HG02798 (cell line): ENCODE measurements at regions not wholly inside any gene's neighbourhood (a gene's known extent, or its start where the extent isn't known, plus 50 kb on each side); places are given as distances from the start of the nearest gene placed in this dataset.
"Not testable (repeated sequence)": the region's sequence is repeated elsewhere in the genome, so short reads cannot be mapped to it uniquely, and the experiment has no call there.

Experiments used
- ATAC-seq: cut with Tn5 transposase; IDR thresholded peaks from one replicate; pipeline ENCODE4 v1.9.1; 2021; ENCODE audit warnings: mild to moderate bottlenecking; ENCODE audit not compliant: unreplicated experiment, poor library complexity

GRCh38 chr3:151557068-151557840 lies 96.4 kb upstream of the IGSF10 start:
- ATAC-seq = no peak

DNA sequence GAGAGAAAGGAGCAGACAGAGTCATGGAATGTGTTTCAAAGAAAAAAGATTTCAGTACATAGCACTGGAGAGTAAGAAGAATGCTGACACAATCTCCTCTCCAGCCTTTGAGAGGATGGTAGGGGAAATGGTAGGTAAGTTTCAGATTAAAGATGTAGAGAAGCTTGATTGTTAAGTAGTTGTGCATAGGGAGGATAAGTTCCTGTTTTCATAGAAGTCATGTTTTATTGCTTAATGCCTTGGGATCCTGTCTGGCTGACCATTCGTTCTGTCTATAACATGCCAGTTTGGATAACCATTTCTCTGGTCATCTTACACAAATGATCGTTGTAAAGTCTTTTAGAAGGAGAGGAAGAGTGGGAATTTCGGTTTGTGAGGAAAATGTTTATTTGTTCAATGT lies 95.7 kb upstream of the IGSF10 start:
- ATAC-seq = no peak

GRCh38 chr3:151555523-151555922 lies 94.7 kb upstream of the IGSF10 start:
- no peak for ATAC-seq

DNA sequence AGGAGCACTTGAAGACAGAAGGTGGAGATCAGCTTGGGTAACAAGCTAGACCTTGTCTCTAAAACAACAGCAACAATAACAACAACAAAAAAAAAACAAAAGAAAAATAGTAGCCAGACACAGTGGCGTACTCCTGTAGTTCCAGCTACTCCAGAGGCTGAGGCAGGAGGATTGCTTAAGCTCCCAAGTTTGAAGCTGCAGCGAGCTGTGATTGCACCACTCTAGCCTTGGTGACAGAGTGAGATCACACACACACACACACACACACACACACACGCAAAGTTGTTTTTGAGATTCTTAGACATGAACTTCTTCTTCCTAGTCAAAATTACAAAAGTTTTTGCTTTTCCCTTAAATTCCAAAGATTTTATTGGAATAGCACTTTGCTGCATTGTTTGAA lies 93.0 kb upstream of the IGSF10 start:
- no peak for ATAC-seq

DNA sequence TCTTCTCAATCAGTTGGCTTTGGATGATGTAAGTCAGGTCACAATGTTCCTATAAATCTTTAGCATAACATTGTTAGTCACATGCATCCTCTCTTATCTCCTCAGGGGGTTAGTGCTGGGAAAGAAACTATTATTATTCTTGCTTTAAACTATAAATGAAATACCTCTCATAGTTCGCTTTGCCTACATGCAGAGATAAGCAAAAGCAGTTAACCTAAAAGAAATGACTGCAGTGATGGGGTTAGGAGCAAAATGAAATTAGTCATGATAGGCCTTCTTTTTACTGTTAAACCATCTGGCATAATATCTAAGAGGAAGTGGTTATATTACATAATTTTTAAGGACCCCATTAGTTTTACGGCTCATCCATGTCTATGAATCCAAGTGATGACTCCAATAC lies 91.7 kb upstream of the IGSF10 start:
- ATAC-seq = no peak

- no peak for ATAC-seq
Observed at GRCh38 chr3:151550642-151551041, 89.8 kb upstream of the IGSF10 start.

GRCh38 chr3:151550025-151550618 lies 89.3 kb upstream of the IGSF10 start:
- ATAC-seq = no peak

DNA sequence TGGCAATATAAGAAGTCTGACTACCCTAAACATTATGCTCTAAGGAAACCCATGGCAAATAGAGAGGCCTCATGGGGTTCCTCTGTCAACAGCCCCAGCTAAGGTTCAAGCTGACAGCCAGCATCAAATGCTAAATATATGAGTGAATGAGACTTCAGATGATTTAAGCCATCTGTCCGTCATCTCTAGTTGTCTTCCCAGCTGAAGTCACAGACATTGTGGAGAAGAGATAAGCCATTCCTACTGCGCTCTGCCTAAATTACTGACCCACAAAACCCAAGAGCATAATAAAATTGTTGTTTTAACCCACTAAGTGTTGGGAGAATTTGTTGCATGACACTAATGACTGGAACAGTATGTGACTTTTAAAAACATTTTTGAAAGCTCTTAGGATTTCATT lies 87.3 kb upstream of the IGSF10 start:
- no peak for ATAC-seq

DNA sequence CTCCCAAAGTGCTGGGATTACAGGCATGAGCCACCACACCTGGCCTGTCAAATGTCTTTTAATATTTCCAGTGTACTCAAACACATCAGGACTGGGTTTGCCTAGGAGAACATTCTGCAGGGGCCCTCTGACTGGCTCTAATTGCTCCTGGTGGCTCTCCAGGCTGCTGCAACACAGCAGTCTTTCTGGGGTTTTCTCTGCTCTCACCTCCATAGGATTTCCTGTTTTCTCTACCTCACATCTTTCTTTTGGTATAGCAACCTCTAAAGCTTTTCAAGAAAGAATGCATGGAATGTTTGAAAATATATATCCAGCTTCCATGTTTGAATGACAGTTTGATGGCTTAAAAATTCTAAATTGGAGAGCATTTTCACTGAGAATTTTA lies 83.3 kb upstream of the IGSF10 start:
- ATAC-seq = no peak

GRCh38 chr3:151541178-151541577 lies 80.3 kb upstream of the IGSF10 start:
- ATAC-seq = no peak

GRCh38 chr3:151539599-151539998 lies 78.7 kb upstream of the IGSF10 start:
- no peak for ATAC-seq

DNA sequence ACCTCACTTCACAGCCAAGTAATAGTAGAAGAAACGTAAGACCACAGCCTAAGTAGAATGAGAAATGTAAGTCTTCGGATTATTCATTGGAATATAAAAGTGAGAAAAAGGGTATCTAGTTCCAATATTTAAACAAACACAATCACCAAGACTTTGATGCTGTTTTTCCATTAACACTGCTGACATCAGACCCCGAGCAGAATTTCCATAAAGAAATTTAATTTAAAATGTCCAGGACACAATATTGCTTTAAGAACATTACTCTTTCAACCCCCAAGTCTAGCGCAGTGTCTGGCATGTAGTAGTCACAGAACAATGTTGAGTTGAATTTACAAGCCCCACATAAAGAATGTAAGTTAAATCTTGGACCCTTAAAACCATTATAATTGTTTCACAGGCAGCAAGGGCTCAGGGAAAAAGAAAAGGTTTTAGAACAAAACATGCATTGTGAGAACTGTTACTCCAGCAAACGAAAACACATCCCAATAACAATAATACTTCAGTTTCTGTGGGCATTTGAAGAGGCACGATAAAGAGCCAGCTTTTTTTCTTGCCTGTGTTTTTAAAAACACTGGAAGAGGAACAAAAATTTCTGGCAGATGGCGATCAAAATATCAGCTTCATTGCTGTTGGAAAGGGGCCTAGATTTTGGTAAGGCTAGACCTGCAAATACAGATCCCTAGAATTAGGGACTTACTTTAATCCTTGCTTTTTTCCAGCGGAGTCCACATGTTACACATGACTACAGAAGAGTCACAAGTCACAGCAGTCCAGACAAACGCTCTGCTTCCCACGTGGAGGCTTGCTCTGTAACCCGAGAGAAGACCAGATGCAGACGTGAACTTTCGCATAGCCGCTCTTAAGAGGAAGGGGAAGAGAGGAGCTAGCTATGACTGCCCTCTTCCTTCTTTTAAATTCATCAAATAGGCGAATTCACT lies 77.9 kb upstream of the IGSF10 start:
- ATAC-seq = no peak

GRCh38 chr3:151537726-151538125 lies 76.9 kb upstream of the IGSF10 start:
- ATAC-seq = no peak

DNA sequence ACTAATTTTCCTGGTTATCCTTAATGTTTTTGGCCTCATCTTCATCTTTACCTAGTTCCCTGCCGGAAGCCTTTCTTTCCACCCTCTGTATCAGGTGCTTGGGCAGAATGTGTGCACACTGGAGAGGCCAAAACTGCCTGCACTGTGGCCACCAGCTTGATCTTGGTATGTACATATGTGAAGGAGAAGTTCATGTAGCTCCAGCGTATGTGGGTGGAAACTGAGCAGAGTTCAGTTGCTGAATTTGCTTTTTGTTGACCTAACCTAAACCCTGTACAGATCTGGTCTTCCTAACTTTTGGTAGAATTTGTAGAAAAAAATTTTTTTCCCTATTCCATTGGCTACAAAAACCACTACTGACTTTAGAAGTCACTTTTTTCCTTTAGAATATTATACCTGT lies 65.9 kb upstream of the IGSF10 start:
- ATAC-seq = no peak

DNA sequence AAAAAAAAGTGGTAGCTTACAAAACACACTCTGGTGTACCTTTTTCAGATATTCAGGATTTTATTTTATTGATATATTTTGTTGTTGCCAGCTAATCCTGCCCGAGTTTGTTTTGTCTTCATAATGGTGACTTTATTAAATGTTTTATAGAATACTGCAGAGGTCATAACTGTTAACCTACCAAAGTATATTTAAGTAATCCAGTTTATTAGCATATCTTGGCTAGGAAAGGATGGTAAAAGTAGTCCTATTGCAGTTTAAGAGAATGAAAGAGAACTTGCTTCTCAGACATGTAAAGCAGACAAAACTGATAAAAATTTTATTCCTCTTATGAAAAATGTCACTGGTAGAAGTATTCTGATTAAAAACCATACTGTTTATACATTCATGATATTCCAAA lies 59.2 kb upstream of the IGSF10 start:
- no peak for ATAC-seq

DNA sequence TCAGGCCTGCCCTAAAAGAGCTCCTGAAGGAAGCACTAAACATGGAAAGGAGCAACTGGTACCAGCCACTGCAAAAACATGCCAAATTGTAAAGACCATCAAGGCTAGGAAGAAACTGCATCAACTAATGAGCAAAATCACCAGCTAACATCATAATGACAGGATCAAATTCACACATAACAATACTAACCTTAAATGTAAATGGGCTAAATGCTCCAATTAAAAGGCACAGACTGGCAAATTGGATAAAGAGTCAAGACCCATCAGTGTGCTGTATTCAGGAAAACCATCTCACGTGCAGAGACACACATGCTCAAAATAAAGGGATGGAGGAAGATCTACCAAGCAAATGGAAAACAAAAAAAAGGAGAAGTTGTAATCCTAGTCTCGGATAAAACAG lies 50.6 kb upstream of the IGSF10 start:
- not testable (repeated sequence) for ATAC-seq
